ENCODE measurements at regions not wholly inside any gene's neighbourhood (a gene's known extent, or its start where the extent isn't known, plus 50 kb on each side); places are given as distances from the start of the nearest gene placed in this dataset.

- Mint-ChIP-seq H3K4me3 (no peak overlapping the region), H3K27me3 (no peaks in the 10 kb centered on the region), H3K36me3 (ENCODE audit: low read depth) (no peaks in the 10 kb centered on the region), H3K9me3 (peaks cover under 1% of the 10 kb centered on the region), H3K27ac (no peak overlapping the region), H3K4me1 (ENCODE audit: low read depth) (no peaks in the 10 kb centered on the region)
- intact Hi-C loops (cut with micrococcal nuclease): loop anchor here (5.0 kb wide), 1 partner anchor 246 kb away; no protein-coding TSS in a partner anchor
Observed at GRCh38 chr1:192238421-192238820, 78.4 kb upstream of the RGS21 start.

GRCh38 chr1:192243721-192244120, 73.1 kb upstream of the RGS21 start:
- H3K36me3 Mint-ChIP-seq (ENCODE audit: low read depth): no peaks in the 10 kb centered on the region
- no peak overlapping the region for H3K27ac Mint-ChIP-seq
- H3K4me1 Mint-ChIP-seq (ENCODE audit: low read depth): no peaks in the 10 kb centered on the region
- H3K4me3 Mint-ChIP-seq: no peak overlapping the region
- no peaks in the 10 kb centered on the region for H3K27me3 Mint-ChIP-seq
- peaks cover 25% of the 10 kb centered on the region for H3K9me3 Mint-ChIP-seq
- intact Hi-C loops (cut with micrococcal nuclease): no loop called here

- Mint-ChIP-seq H3K27me3 (no peaks in the 10 kb centered on the region), H3K9me3 (peaks cover 39% of the 10 kb centered on the region), H3K27ac (no peak overlapping the region), H3K4me1 (ENCODE audit: low read depth) (no peaks in the 10 kb centered on the region), H3K4me3 (no peak overlapping the region), H3K36me3 (ENCODE audit: low read depth) (no peaks in the 10 kb centered on the region)
- intact Hi-C loops (cut with micrococcal nuclease): no loop called here
Observed at GRCh38 chr1:192251735-192252134, 65.1 kb upstream of the RGS21 start.

- no peaks in the 10 kb centered on the region for H3K36me3 Mint-ChIP-seq (ENCODE audit: low read depth)
Observed at GRCh38 chr1:192252776-192253175, 64.0 kb upstream of the RGS21 start.

GRCh38 chr1:192256674-192257334, 60.0 kb upstream of the RGS21 start:
- Mint-ChIP-seq H3K4me1 (ENCODE audit: low read depth) (peaks cover 4% of the 10 kb centered on the region), H3K9me3 (peaks cover 28% of the 10 kb centered on the region), H3K27ac (no peak overlapping the region), H3K4me3 (no peak overlapping the region), H3K36me3 (ENCODE audit: low read depth) (no peaks in the 10 kb centered on the region), H3K27me3 (no peaks in the 10 kb centered on the region)
- intact Hi-C loops (cut with micrococcal nuclease): no loop called here

More at GRCh38 chr1:192252776-192253175, 64.0 kb upstream of the RGS21 start:
- Mint-ChIP-seq H3K27ac (no peak overlapping the region), H3K27me3 (no peaks in the 10 kb centered on the region), H3K9me3 (peaks cover 39% of the 10 kb centered on the region), H3K4me1 (ENCODE audit: low read depth) (no peaks in the 10 kb centered on the region), H3K4me3 (no peak overlapping the region)
- intact Hi-C loops (cut with micrococcal nuclease): no loop called here

GRCh38 chr1:192260076-192260475, 56.7 kb upstream of the RGS21 start:
- peaks cover 18% of the 10 kb centered on the region for H3K4me1 Mint-ChIP-seq (ENCODE audit: low read depth)
- no peaks in the 10 kb centered on the region for H3K36me3 Mint-ChIP-seq (ENCODE audit: low read depth)
- H3K27me3 Mint-ChIP-seq: no peaks in the 10 kb centered on the region
- no peak overlapping the region for H3K4me3 Mint-ChIP-seq
- intact Hi-C loops (cut with micrococcal nuclease): no loop called here
- H3K27ac Mint-ChIP-seq: no peak overlapping the region
- no peaks in the 10 kb centered on the region for H3K9me3 Mint-ChIP-seq

- intact Hi-C loops (cut with micrococcal nuclease): no loop called here
- Mint-ChIP-seq H3K4me3 (no peak overlapping the region), H3K9me3 (no peaks in the 10 kb centered on the region), H3K4me1 (ENCODE audit: low read depth) (peaks cover 18% of the 10 kb centered on the region), H3K27ac (no peak overlapping the region), H3K36me3 (ENCODE audit: low read depth) (no peaks in the 10 kb centered on the region), H3K27me3 (no peaks in the 10 kb centered on the region)
Observed at GRCh38 chr1:192261476-192261875, 55.3 kb upstream of the RGS21 start.

GRCh38 chr1:192263436-192263835, 53.4 kb upstream of the RGS21 start:
- H3K9me3 Mint-ChIP-seq: no peaks in the 10 kb centered on the region
- peaks cover 18% of the 10 kb centered on the region for H3K4me1 Mint-ChIP-seq (ENCODE audit: low read depth)
- H3K27ac Mint-ChIP-seq: no peak overlapping the region
- H3K4me3 Mint-ChIP-seq: no peak overlapping the region
- H3K36me3 Mint-ChIP-seq (ENCODE audit: low read depth): no peaks in the 10 kb centered on the region
- H3K27me3 Mint-ChIP-seq: no peaks in the 10 kb centered on the region
- intact Hi-C loops (cut with micrococcal nuclease): no loop called here

GRCh38 chr1:192265516-192266173, 51.1 kb upstream of the RGS21 start:
- no peaks in the 10 kb centered on the region for H3K27me3 Mint-ChIP-seq
- no peak overlapping the region for H3K4me3 Mint-ChIP-seq
- H3K27ac Mint-ChIP-seq: no peak overlapping the region

GRCh38 chr1:192266645-192267044, 50.1 kb upstream of the RGS21 start:
- Mint-ChIP-seq H3K4me1 (ENCODE audit: low read depth) (peaks cover 13% of the 10 kb centered on the region), H3K4me3 (no peak overlapping the region), H3K9me3 (no peaks in the 10 kb centered on the region), H3K27ac (no peak overlapping the region), H3K36me3 (ENCODE audit: low read depth) (no peaks in the 10 kb centered on the region), H3K27me3 (no peaks in the 10 kb centered on the region)
- intact Hi-C loops (cut with micrococcal nuclease): no loop called here

More at GRCh38 chr1:192265516-192266173, 51.1 kb upstream of the RGS21 start:
- Mint-ChIP-seq H3K36me3 (ENCODE audit: low read depth) (no peaks in the 10 kb centered on the region), H3K4me1 (ENCODE audit: low read depth) (peaks cover 13% of the 10 kb centered on the region), H3K9me3 (no peaks in the 10 kb centered on the region)
- intact Hi-C loops (cut with micrococcal nuclease): no loop called here
